Breast epithelium (tissue), 3 donors: ENCODE measurements at regions not wholly inside any gene's neighbourhood (a gene's known extent, or its start where the extent isn't known, plus 50 kb on each side); places are given as distances from the start of the nearest gene placed in this dataset.

Source experiments
- CTCF ChIP-seq, 3 donors: fragments of 450-650 bp; IDR thresholded peaks; one replicate each; pipeline ENCODE4 v1.5.1; 2016 to 2017; ENCODE audit warnings: antibody characterized with exemption in 3 of 3, mild to moderate bottlenecking in 3 of 3, moderate library complexity in 3 of 3
- POLR2A ChIP-seq: fragments of 450-650 bp; IDR thresholded peaks from one replicate; pipeline ENCODE4 v1.6.1; 2016; ENCODE audit warnings: antibody characterized with exemption, mild to moderate bottlenecking, moderate library complexity
- POLR2AphosphoS5 ChIP-seq, 3 donors: sonication (generic); formaldehyde crosslinking; IDR thresholded peaks; one replicate each; pipeline ENCODE4 v1.6.1; 2017; ENCODE audit warnings: antibody characterized with exemption in 3 of 3

GRCh38 chr20:52482044-52482443 is 290.5 kb upstream of the ZFP64 start:
- TF ChIP-seq POLR2A (no peak), CTCF (IDR thresholded peaks at IDR 0.05) (no peak), POLR2AphosphoS5 (IDR thresholded peaks at IDR 0.05) (no peak)
